IPS-18c (cell line): ENCODE measurements at regions not wholly inside any gene's neighbourhood (a gene's known extent, or its start where the extent isn't known, plus 50 kb on each side); places are given as distances from the start of the nearest gene placed in this dataset.

Source experiments
- H3K4me3 ChIP-seq: 2 replicates; pipeline ENCODE4 v1.7.0; 2013; ENCODE audit warnings: low read depth, mild to moderate bottlenecking, low read length, moderate library complexity; ENCODE audit not compliant: insufficient read depth
- H3K9me3 ChIP-seq: one replicate; pipeline ENCODE4 v1.6.1; 2013; ENCODE audit warnings: mild to moderate bottlenecking, low read length, moderate library complexity; ENCODE audit not compliant: control insufficient read depth, insufficient read depth

- Histone ChIP-seq H3K4me3 (no peak overlapping the region), H3K9me3 (no peaks in the 10 kb centered on the region)
Measured at GRCh38 chr4:153143527-153144348, 60.5 kb upstream of the TRIM2 start.

GRCh38 chr4:153146031-153146430 is 58.2 kb upstream of the TRIM2 start:
- H3K9me3 ChIP-seq = no peaks in the 10 kb centered on the region
- H3K4me3 ChIP-seq = no peak overlapping the region

GRCh38 chr4:153146961-153147360 is 57.3 kb upstream of the TRIM2 start:
- Histone ChIP-seq H3K9me3 (no peaks in the 10 kb centered on the region), H3K4me3 (no peak overlapping the region)

GRCh38 chr4:153148791-153149190 is 55.5 kb upstream of the TRIM2 start:
- Histone ChIP-seq H3K9me3 (no peaks in the 10 kb centered on the region), H3K4me3 (no peak overlapping the region)

GRCh38 chr4:153151535-153152455 is 52.4 kb upstream of the TRIM2 start:
- no peaks in the 10 kb centered on the region for H3K9me3 ChIP-seq
- peak overlapping the region; percentile 58; the same call in 1 of the 2 replicates for H3K4me3 ChIP-seq

- peak overlapping the region; percentile 58 for H3K4me3 ChIP-seq
- no peaks in the 10 kb centered on the region for H3K9me3 ChIP-seq
Measured at GRCh38 chr4:153152501-153153338, 51.5 kb upstream of the TRIM2 start.

GRCh38 chr4:153153339-153153871 is 50.8 kb upstream of the TRIM2 start:
- H3K4me3 ChIP-seq = peak overlapping the region; percentile 58
- no peaks in the 10 kb centered on the region for H3K9me3 ChIP-seq

GRCh38 chr4:153154007-153154975 is 50.0 kb upstream of the TRIM2 start:
- H3K9me3 ChIP-seq = no peaks in the 10 kb centered on the region
- H3K4me3 ChIP-seq = peak overlapping the region; percentile 58; the same call in 1 of the 2 replicates
